Chondrocyte (in vitro differentiated cells): ENCODE measurements at regions not wholly inside any gene's neighbourhood (a gene's known extent, or its start where the extent isn't known, plus 50 kb on each side); places are given as distances from the start of the nearest gene placed in this dataset.

Source experiments
- DNase-seq: peaks from one replicate; pipeline ENCODE4 v3.0.0; 2021; ENCODE audit warnings: mixed read lengths, low spot score
- H3K27ac Mint-ChIP-seq: one replicate; pipeline ENCODE4 v1.8.0; 2021; ENCODE audit warnings: mild to moderate bottlenecking, moderate library complexity, mixed read lengths; ENCODE audit not compliant: unreplicated experiment
- H3K27me3 Mint-ChIP-seq: 2 replicates; pipeline ENCODE4 v1.8.0; 2021; ENCODE audit warnings: low read depth, mixed read lengths
- H3K36me3 Mint-ChIP-seq: 2 replicates; pipeline ENCODE4 v1.8.0; 2021; ENCODE audit warnings: low read depth, mixed read lengths
- H3K4me1 Mint-ChIP-seq: 2 replicates; pipeline ENCODE4 v1.8.0; 2021; ENCODE audit warnings: low read depth, mild to moderate bottlenecking, mixed read lengths
- H3K4me3 Mint-ChIP-seq: one replicate; pipeline ENCODE4 v1.8.0; 2021; ENCODE audit warnings: mild to moderate bottlenecking, moderate library complexity, mixed read lengths; ENCODE audit not compliant: unreplicated experiment
- H3K9me3 Mint-ChIP-seq: 2 replicates; pipeline ENCODE4 v1.8.0; 2021; ENCODE audit warnings: low read depth, mixed read lengths
- TF ChIP-seq, protein P1 (sequence below): fragments of 200-600 bp; sonication (generic); IDR thresholded peaks from 2 replicates; pipeline ENCODE4 v1.5.0; 2021; ENCODE audit warnings: antibody characterized with exemption, mild to moderate bottlenecking, moderate library complexity

DNA sequence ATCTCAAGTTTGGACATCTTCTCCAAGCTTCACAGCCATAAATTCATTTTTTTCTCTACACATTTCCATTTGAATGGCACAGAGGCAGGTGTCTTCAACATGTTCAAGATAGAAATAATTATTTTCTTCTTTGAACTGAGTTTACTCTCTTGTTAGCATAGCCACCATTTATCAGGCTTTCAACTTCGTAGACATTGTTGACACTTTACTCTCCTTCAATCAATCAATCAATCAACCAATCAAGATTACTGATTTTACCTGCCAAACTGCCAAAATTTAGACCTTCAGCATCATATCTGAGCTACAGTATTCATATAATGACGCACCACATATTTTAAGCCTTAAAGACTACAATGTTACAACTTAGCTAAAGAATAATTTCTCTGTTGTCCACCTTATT, 300.1 kb upstream of the LUZP2 start:
- no peak overlapping the region for H3K4me3 Mint-ChIP-seq
- no peak for DNase-seq
- H3K36me3 Mint-ChIP-seq = no peaks in the 10 kb centered on the region
- peaks cover 8% of the 10 kb centered on the region for H3K9me3 Mint-ChIP-seq
- H3K4me1 Mint-ChIP-seq = no peaks in the 10 kb centered on the region
- TF ChIP-seq, protein P1, sequence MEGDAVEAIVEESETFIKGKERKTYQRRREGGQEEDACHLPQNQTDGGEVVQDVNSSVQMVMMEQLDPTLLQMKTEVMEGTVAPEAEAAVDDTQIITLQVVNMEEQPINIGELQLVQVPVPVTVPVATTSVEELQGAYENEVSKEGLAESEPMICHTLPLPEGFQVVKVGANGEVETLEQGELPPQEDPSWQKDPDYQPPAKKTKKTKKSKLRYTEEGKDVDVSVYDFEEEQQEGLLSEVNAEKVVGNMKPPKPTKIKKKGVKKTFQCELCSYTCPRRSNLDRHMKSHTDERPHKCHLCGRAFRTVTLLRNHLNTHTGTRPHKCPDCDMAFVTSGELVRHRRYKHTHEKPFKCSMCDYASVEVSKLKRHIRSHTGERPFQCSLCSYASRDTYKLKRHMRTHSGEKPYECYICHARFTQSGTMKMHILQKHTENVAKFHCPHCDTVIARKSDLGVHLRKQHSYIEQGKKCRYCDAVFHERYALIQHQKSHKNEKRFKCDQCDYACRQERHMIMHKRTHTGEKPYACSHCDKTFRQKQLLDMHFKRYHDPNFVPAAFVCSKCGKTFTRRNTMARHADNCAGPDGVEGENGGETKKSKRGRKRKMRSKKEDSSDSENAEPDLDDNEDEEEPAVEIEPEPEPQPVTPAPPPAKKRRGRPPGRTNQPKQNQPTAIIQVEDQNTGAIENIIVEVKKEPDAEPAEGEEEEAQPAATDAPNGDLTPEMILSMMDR = no peak
- no peaks in the 10 kb centered on the region for H3K27me3 Mint-ChIP-seq
- no peak overlapping the region for H3K27ac Mint-ChIP-seq

DNA sequence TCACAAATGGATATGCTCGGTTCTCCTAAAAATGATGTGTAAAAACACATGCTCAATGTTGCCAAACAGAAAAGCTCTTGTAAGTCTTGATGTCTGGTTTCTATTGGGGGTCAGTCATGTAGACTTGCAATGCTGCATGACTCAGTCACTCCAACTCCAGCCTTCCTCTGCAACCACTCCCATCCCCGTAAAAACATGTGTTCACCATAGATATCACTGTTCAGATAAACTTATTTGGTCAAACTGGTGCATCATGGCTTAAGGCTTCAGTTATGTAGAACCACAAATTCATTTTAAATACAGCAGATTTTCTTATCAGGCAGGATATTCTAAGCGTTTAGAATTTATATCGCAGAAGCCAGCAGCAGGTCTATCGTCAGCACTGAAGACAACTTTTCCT, 298.4 kb upstream of the LUZP2 start:
- DNase-seq = no peak
- Mint-ChIP-seq H3K9me3 (peaks cover 3% of the 10 kb centered on the region), H3K36me3 (no peaks in the 10 kb centered on the region), H3K27me3 (no peaks in the 10 kb centered on the region), H3K4me1 (no peaks in the 10 kb centered on the region), H3K4me3 (no peak overlapping the region), H3K27ac (no peak overlapping the region)
- TF ChIP-seq, protein P1 = no peak

DNA sequence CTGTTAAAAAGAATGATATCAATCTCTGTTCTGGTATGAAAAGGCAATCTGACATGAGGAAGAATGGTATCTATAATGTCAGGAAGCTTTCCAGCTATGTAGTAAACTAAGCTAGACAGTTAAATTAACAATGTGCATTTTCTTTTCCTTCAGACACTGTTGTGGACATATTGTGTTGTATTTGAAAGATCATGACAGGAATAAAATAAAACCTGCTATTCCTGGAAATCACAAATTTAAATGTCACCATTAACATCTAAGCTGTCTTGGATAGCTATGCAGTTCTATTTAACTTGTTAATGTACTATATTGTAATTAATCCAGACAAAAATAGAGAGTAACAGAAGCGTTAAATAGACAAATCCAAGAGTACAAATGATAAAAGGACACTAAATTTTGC, 297.4 kb upstream of the LUZP2 start:
- H3K27ac Mint-ChIP-seq = no peak overlapping the region
- H3K4me3 Mint-ChIP-seq = no peak overlapping the region
- H3K27me3 Mint-ChIP-seq = no peaks in the 10 kb centered on the region
- H3K9me3 Mint-ChIP-seq = peaks cover 3% of the 10 kb centered on the region
- H3K4me1 Mint-ChIP-seq = no peaks in the 10 kb centered on the region
- TF ChIP-seq, protein P1 = no peak
- no peaks in the 10 kb centered on the region for H3K36me3 Mint-ChIP-seq
- DNase-seq = no peak

DNA sequence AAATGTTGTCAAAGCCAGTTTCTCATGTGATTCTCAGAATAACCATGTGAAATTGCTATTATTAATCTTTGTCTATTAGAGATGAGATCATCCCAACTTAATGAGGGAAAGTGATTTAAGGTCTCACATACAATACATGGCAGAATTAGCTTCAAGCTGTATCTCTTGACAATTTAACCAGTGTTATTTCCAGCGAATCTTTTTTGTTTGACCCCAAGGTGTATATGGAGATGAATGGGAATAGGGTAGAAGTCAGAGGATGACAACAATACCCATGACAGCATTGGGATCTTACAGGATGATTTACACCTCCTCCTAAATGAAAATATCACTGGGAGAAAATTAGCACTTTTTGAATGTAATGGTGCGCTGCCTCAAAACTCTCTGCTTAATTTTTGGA, 290.8 kb upstream of the LUZP2 start:
- no peak overlapping the region for H3K4me3 Mint-ChIP-seq
- H3K4me1 Mint-ChIP-seq = no peaks in the 10 kb centered on the region
- no peak for DNase-seq
- TF ChIP-seq, protein P1 = no peak
- no peaks in the 10 kb centered on the region for H3K36me3 Mint-ChIP-seq
- no peaks in the 10 kb centered on the region for H3K9me3 Mint-ChIP-seq
- no peaks in the 10 kb centered on the region for H3K27me3 Mint-ChIP-seq
- H3K27ac Mint-ChIP-seq = no peak overlapping the region

DNA sequence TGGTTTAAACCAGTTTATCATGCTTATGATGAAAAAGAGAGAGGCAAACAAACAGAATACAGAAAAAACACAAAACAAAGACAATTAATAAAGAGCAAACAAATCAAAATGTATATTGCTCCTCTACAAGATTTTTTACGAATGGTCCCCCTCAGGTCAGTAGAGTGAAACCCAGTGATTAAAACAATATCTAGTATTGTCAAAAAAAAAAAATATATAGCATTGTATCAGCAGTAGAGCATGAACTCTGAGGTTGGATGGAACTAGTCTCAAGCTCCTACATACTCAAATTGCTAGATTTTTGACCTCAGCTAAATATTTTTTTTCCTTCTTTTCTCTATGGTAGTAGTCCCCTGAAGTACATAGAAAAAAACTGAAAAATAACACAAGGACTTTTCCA, 290.3 kb upstream of the LUZP2 start:
- H3K27ac Mint-ChIP-seq = no peak overlapping the region
- DNase-seq = no peak
- H3K36me3 Mint-ChIP-seq = no peaks in the 10 kb centered on the region
- no peaks in the 10 kb centered on the region for H3K27me3 Mint-ChIP-seq
- H3K4me1 Mint-ChIP-seq = no peaks in the 10 kb centered on the region
- TF ChIP-seq, protein P1 = no peak
- H3K4me3 Mint-ChIP-seq = no peak overlapping the region
- no peaks in the 10 kb centered on the region for H3K9me3 Mint-ChIP-seq
